Lower lobe of right lung (tissue), 2 donors: ENCODE measurements at regions not wholly inside any gene's neighbourhood (a gene's known extent, or its start where the extent isn't known, plus 50 kb on each side); places are given as distances from the start of the nearest gene placed in this dataset.

ENCODE experiments used
- ATAC-seq, 2 donors: fragments of 200-7000 bp; cut with Tn5 transposase; one replicate each; pipeline ENCODE4 v1.9.1; 2020 to 2022; ENCODE audit warnings: mild to moderate bottlenecking in 2 of 2, moderate library complexity in 2 of 2
- DNase-seq: peaks from one replicate; pipeline ENCODE4 v3.0.0-alpha.2; 2020
- H3K27ac ChIP-seq: fragments of 200-600 bp; one replicate; pipeline ENCODE4 v1.8.0; 2022
- H3K27me3 ChIP-seq: fragments of 200-600 bp; one replicate; pipeline ENCODE4 v1.8.0; 2022; ENCODE audit warnings: low read depth
- H3K36me3 ChIP-seq: fragments of 200-600 bp; one replicate; pipeline ENCODE4 v1.8.0; 2022; ENCODE audit warnings: mild to moderate bottlenecking
- H3K4me1 ChIP-seq: fragments of 200-600 bp; one replicate; pipeline ENCODE4 v1.8.0; 2022
- H3K4me3 ChIP-seq: fragments of 200-600 bp; one replicate; pipeline ENCODE4 v1.8.0; 2022; ENCODE audit warnings: mild to moderate bottlenecking
- H3K9me3 ChIP-seq: fragments of 200-600 bp; one replicate; pipeline ENCODE4 v1.8.0; 2022
- CTCF ChIP-seq: fragments of 200-600 bp; IDR thresholded peaks from one replicate; pipeline ENCODE4 v1.8.0; 2022; ENCODE audit warnings: antibody characterized with exemption, mild to moderate bottlenecking
- intact Hi-C: fragments of 100-400 bp; cut with DNase I; formaldehyde crosslinking; loops from one replicate; pipeline ENCODE4 v1.11.0; 2022
- donor health status: DM: no; HTN: yes; CAD: no; lungs with severe emphysema.

- H3K4me1 ChIP-seq: no peaks in the 10 kb centered on the region
- DNase-seq: no peak
- H3K9me3 ChIP-seq: no peaks in the 10 kb centered on the region
- ATAC-seq: no peak
- intact Hi-C loops: no loop called here
- H3K27me3 ChIP-seq: no peaks in the 10 kb centered on the region
- no peak for TF ChIP-seq CTCF
- H3K4me3 ChIP-seq: no peak overlapping the region
- no peaks in the 10 kb centered on the region for H3K36me3 ChIP-seq
- no peak overlapping the region for H3K27ac ChIP-seq
These were observed 1770.9 kb downstream of the BRINP3 start for GRCh38 chr1:188706742-188707141.

- no peaks in the 10 kb centered on the region for H3K27me3 ChIP-seq
- H3K4me3 ChIP-seq: no peak overlapping the region
- no peak overlapping the region for H3K27ac ChIP-seq
- intact Hi-C loops: no loop called here
- ATAC-seq (no peak), DNase-seq (no peak)
- no peaks in the 10 kb centered on the region for H3K36me3 ChIP-seq
- no peaks in the 10 kb centered on the region for H3K4me1 ChIP-seq
- H3K9me3 ChIP-seq: no peaks in the 10 kb centered on the region
- TF ChIP-seq CTCF: no peak
These were observed 1768.7 kb downstream of the BRINP3 start for GRCh38 chr1:188708795-188709535.

- Histone ChIP-seq H3K9me3 (no peaks in the 10 kb centered on the region), H3K27me3 (no peaks in the 10 kb centered on the region), H3K4me3 (no peak overlapping the region), H3K27ac (no peak overlapping the region), H3K4me1 (no peaks in the 10 kb centered on the region), H3K36me3 (no peaks in the 10 kb centered on the region)
- DNase-seq: no peak
- intact Hi-C loops: no loop called here
- TF ChIP-seq CTCF: no peak
- ATAC-seq: no peak
These were observed 1762.1 kb downstream of the BRINP3 start for GRCh38 chr1:188715566-188715965.

- no peaks in the 10 kb centered on the region for H3K4me1 ChIP-seq
- H3K27ac ChIP-seq: no peak overlapping the region
- no peaks in the 10 kb centered on the region for H3K9me3 ChIP-seq
- no peak for TF ChIP-seq CTCF
- DNase-seq (no peak), ATAC-seq (no peak)
- H3K4me3 ChIP-seq: no peak overlapping the region
- no peaks in the 10 kb centered on the region for H3K36me3 ChIP-seq
- intact Hi-C loops: no loop called here
- no peaks in the 10 kb centered on the region for H3K27me3 ChIP-seq
These were observed 1757.9 kb downstream of the BRINP3 start for GRCh38 chr1:188719735-188720134.

- no peaks in the 10 kb centered on the region for H3K27me3 ChIP-seq
- H3K4me3 ChIP-seq: no peak overlapping the region
- no peak overlapping the region for H3K27ac ChIP-seq
- ATAC-seq: no peak
- no peaks in the 10 kb centered on the region for H3K36me3 ChIP-seq
- no peak for TF ChIP-seq CTCF
- intact Hi-C loops: no loop called here
- no peaks in the 10 kb centered on the region for H3K4me1 ChIP-seq
- H3K9me3 ChIP-seq: no peaks in the 10 kb centered on the region
- DNase-seq: no peak
These were observed 1754.2 kb downstream of the BRINP3 start for GRCh38 chr1:188723332-188724020.
